OCI-LY7 (cell line): ENCODE measurements at regions not wholly inside any gene's neighbourhood (a gene's known extent, or its start where the extent isn't known, plus 50 kb on each side); places are given as distances from the start of the nearest gene placed in this dataset.

Source experiments
- BruUV-seq: library from RNA; stranded (reverse); fragments of 400-500 nt; replicated peaks from 2 replicates; lab custom pipeline; 2021; lab: Mats Ljungman, UMichigan
- CTCF ChIA-PET: fragments of 300-600 bp; sonication (Branson Sonifier 250); formaldehyde crosslinking; loops from one replicate; lab custom pipeline; 2022; ENCODE audit warnings: antibody characterized with exemption; ENCODE audit not compliant: unreplicated experiment; lab: Charles Lee
- POLR2A ChIA-PET: fragments of 300-600 bp; sonication (Branson Sonifier 250); formaldehyde crosslinking; loops from one replicate; lab custom pipeline; 2022; ENCODE audit warnings: antibody characterized with exemption; lab: Charles Lee
- DNase-seq: peaks from one replicate; pipeline ENCODE4 v3.0.0-alpha.2; 2015; ENCODE audit warnings: low spot score
- H2AFZ ChIP-seq: fragments of 200-600 bp; sonication (generic), shearing (Covaris generic); 2 replicates; pipeline ENCODE4 v1.6.1; 2014; ENCODE audit warnings: mild to moderate bottlenecking, antibody characterized with exemption, low read length, moderate library complexity
- H3K27ac ChIP-seq: fragments of 200-600 bp; sonication (generic); 2 replicates; pipeline ENCODE4 v1.5.1; 2014; ENCODE audit warnings: mixed run types, low read depth, mild to moderate bottlenecking, moderate library complexity, low read length, inconsistent platforms; ENCODE audit not compliant: poor library complexity, severe bottlenecking
- H3K36me3 ChIP-seq: fragments of 200-600 bp; sonication (generic); 2 replicates; pipeline ENCODE4 v1.6.1; 2014; ENCODE audit warnings: mild to moderate bottlenecking, antibody characterized with exemption, low read length, moderate library complexity, mixed read lengths; ENCODE audit not compliant: insufficient read depth
- H3K4me1 ChIP-seq: fragments of 200-600 bp; sonication (generic); 2 replicates; pipeline ENCODE4 v1.5.1; 2014; ENCODE audit warnings: mild to moderate bottlenecking, low read length; ENCODE audit not compliant: insufficient read depth, poor library complexity, severe bottlenecking
- H3K4me2 ChIP-seq: fragments of 200-600 bp; sonication (generic); 2 replicates; pipeline ENCODE4 v1.6.1; 2014; ENCODE audit warnings: mild to moderate bottlenecking, low read length
- H3K4me3 ChIP-seq: fragments of 200-600 bp; sonication (generic); 2 replicates; pipeline ENCODE4 v1.5.1; 2014; ENCODE audit warnings: mild to moderate bottlenecking, low read depth, low read length; ENCODE audit not compliant: poor library complexity, severe bottlenecking
- H3K79me2 ChIP-seq: fragments of 200-600 bp; sonication (generic); 2 replicates; pipeline ENCODE4 v1.6.1; 2016; ENCODE audit warnings: low read depth, mild to moderate bottlenecking, low read length, moderate library complexity, mixed read lengths; ENCODE audit not compliant: insufficient read depth
- H3K9me2 ChIP-seq: fragments of 200-600 bp; sonication (generic); 2 replicates; pipeline ENCODE4 v1.6.1; 2016; ENCODE audit warnings: mild to moderate bottlenecking, low read length, mixed read lengths; ENCODE audit not compliant: insufficient read depth
- H3K9me3 ChIP-seq: fragments of 200-600 bp; sonication (generic); 2 replicates; pipeline ENCODE4 v1.6.1; 2014; ENCODE audit warnings: mild to moderate bottlenecking, mixed run types, low read length, mixed read lengths
- H4K20me1 ChIP-seq: fragments of 200-600 bp; sonication (generic); 2 replicates; pipeline ENCODE4 v1.6.1; 2014; ENCODE audit warnings: mild to moderate bottlenecking, antibody characterized with exemption, low read length, moderate library complexity, mixed read lengths; ENCODE audit not compliant: insufficient read depth
- CTCF ChIP-seq: fragments of 200-600 bp; sonication (generic); conservative IDR thresholded peaks from 2 replicates; pipeline ENCODE4 v1.5.1; 2014; ENCODE audit warnings: mild to moderate bottlenecking, antibody characterized with exemption, low read length, moderate library complexity, mixed read lengths
- EZH2phosphoT487 ChIP-seq: fragments of 200-600 bp; sonication (generic); IDR thresholded peaks from 2 replicates; pipeline ENCODE4 v1.6.1; 2018; ENCODE audit warnings: low read depth, borderline replicate concordance, mild to moderate bottlenecking, mixed run types, antibody characterized with exemption, low read length, moderate library complexity, mixed read lengths
- intact Hi-C: fragments of 100-400 bp; cut with micrococcal nuclease; formaldehyde crosslinking; loops from one replicate; pipeline ENCODE4 v1.10.0; 2022; ENCODE audit not compliant: unreplicated experiment

GRCh38 chr9:95648225-95648624 is 131.5 kb upstream of the PTCH1 start:
- intact Hi-C loops = no loop called here
- no peak overlapping the region for H3K4me2 ChIP-seq
- no peaks in the 10 kb centered on the region for H3K79me2 ChIP-seq
- ChIA-PET CTCF (no interaction called here), POLR2A (no interaction called here)
- no peak overlapping the region for H3K27ac ChIP-seq
- H3K4me1 ChIP-seq = no peaks in the 10 kb centered on the region
- TF ChIP-seq CTCF (no peak), EZH2phosphoT487 (no peak)
- no peak overlapping the region for H2AFZ ChIP-seq
- 0 out of 2 replicates have a peak, but pooled peaks cover 3% of the 10 kb centered on the region for H3K9me2 ChIP-seq
- no peaks in the 10 kb centered on the region for H4K20me1 ChIP-seq
- H3K9me3 ChIP-seq = no peaks in the 10 kb centered on the region
- H3K36me3 ChIP-seq = no peaks in the 10 kb centered on the region
- no TSS peak for BruUV-seq
- DNase-seq = no peak
- no peak overlapping the region for H3K4me3 ChIP-seq

- intact Hi-C loops = no loop called here
- Histone ChIP-seq H3K9me2 (no peaks in the 10 kb centered on the region), H3K4me1 (no peaks in the 10 kb centered on the region), H3K36me3 (no peaks in the 10 kb centered on the region), H3K4me2 (no peak overlapping the region), H2AFZ (no peak overlapping the region), H3K27ac (no peak overlapping the region), H3K4me3 (no peak overlapping the region), H4K20me1 (no peaks in the 10 kb centered on the region), H3K9me3 (no peaks in the 10 kb centered on the region), H3K79me2 (no peaks in the 10 kb centered on the region)
- TF ChIP-seq EZH2phosphoT487 (no peak), CTCF (no peak)
- no TSS peak for BruUV-seq
- ChIA-PET CTCF (no interaction called here), POLR2A (interaction anchor here (0.6 to 1.3 kb wide), 2 partner anchors 33 to 422 kb away, joined by 3 read pairs; no protein-coding TSS in a partner anchor)
- no peak for DNase-seq
Observed at GRCh38 chr9:95645992-95646391, 129.2 kb upstream of the PTCH1 start.

GRCh38 chr9:95645579-95645978 is 128.8 kb upstream of the PTCH1 start:
- ChIA-PET POLR2A (interaction anchor here (0.6 to 1.3 kb wide), 2 partner anchors 34 to 422 kb away, joined by 3 read pairs; no protein-coding TSS in a partner anchor), CTCF (interaction anchor here (0.6 kb wide), 1 partner anchor 822 kb away, joined by 3 read pairs; no protein-coding TSS in a partner anchor)
- H3K4me3 ChIP-seq = no peak overlapping the region
- no peaks in the 10 kb centered on the region for H3K9me3 ChIP-seq
- TF ChIP-seq EZH2phosphoT487 (no peak), CTCF (no peak)
- intact Hi-C loops = no loop called here
- DNase-seq = no peak
- H3K27ac ChIP-seq = no peak overlapping the region
- no peaks in the 10 kb centered on the region for H3K4me1 ChIP-seq
- no TSS peak for BruUV-seq
- no peak overlapping the region for H2AFZ ChIP-seq
- no peaks in the 10 kb centered on the region for H3K9me2 ChIP-seq
- H3K79me2 ChIP-seq = no peaks in the 10 kb centered on the region
- H3K36me3 ChIP-seq = no peaks in the 10 kb centered on the region
- H3K4me2 ChIP-seq = no peak overlapping the region
- H4K20me1 ChIP-seq = no peaks in the 10 kb centered on the region
